Neural crest cell (in vitro differentiated cells): ENCODE measurements at regions not wholly inside any gene's neighbourhood (a gene's known extent, or its start where the extent isn't known, plus 50 kb on each side); places are given as distances from the start of the nearest gene placed in this dataset.

ENCODE experiments used
- DNase-seq: peaks from one replicate; pipeline ENCODE4 v3.0.0; 2021; ENCODE audit warnings: low read depth, mixed read lengths, low spot score
- H3K27ac Mint-ChIP-seq: one replicate; pipeline ENCODE4 v1.8.0; 2021; ENCODE audit warnings: mild to moderate bottlenecking, mixed read lengths; ENCODE audit not compliant: unreplicated experiment
- H3K27me3 Mint-ChIP-seq: 2 replicates; pipeline ENCODE4 v1.8.0; 2021; ENCODE audit warnings: low read depth, mild to moderate bottlenecking, mixed read lengths
- H3K36me3 Mint-ChIP-seq: 2 replicates; pipeline ENCODE4 v1.8.0; 2021; ENCODE audit warnings: low read depth, mild to moderate bottlenecking, mixed read lengths
- H3K4me1 Mint-ChIP-seq: 2 replicates; pipeline ENCODE4 v1.8.0; 2021; ENCODE audit warnings: mixed read lengths
- H3K4me3 Mint-ChIP-seq: one replicate; pipeline ENCODE4 v1.8.0; 2021; ENCODE audit warnings: mild to moderate bottlenecking, mixed read lengths
- H3K9me3 Mint-ChIP-seq: 2 replicates; pipeline ENCODE4 v1.8.0; 2021; ENCODE audit warnings: mixed read lengths
- TF ChIP-seq, protein P1 (sequence below): fragments of 200-600 bp; sonication (generic); conservative IDR thresholded peaks from 2 replicates; pipeline ENCODE4 v1.5.0; 2021; ENCODE audit warnings: antibody characterized with exemption, mild to moderate bottlenecking

- Mint-ChIP-seq H3K36me3 (peaks cover 5% of the 10 kb centered on the region), H3K27me3 (no peaks in the 10 kb centered on the region), H3K27ac (peak overlapping the region; percentile 2), H3K4me3 (no peak overlapping the region), H3K4me1 (peaks cover 46% of the 10 kb centered on the region), H3K9me3 (peaks cover 1% of the 10 kb centered on the region)
- TF ChIP-seq, protein P1, sequence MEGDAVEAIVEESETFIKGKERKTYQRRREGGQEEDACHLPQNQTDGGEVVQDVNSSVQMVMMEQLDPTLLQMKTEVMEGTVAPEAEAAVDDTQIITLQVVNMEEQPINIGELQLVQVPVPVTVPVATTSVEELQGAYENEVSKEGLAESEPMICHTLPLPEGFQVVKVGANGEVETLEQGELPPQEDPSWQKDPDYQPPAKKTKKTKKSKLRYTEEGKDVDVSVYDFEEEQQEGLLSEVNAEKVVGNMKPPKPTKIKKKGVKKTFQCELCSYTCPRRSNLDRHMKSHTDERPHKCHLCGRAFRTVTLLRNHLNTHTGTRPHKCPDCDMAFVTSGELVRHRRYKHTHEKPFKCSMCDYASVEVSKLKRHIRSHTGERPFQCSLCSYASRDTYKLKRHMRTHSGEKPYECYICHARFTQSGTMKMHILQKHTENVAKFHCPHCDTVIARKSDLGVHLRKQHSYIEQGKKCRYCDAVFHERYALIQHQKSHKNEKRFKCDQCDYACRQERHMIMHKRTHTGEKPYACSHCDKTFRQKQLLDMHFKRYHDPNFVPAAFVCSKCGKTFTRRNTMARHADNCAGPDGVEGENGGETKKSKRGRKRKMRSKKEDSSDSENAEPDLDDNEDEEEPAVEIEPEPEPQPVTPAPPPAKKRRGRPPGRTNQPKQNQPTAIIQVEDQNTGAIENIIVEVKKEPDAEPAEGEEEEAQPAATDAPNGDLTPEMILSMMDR, result no peak
- DNase-seq, result no peak
Observed at GRCh38 chr19:30309905-30310601, 62.1 kb upstream of the ZNF536 start.

- TF ChIP-seq, protein P1, result no peak
- Mint-ChIP-seq H3K36me3 (peaks cover 6% of the 10 kb centered on the region), H3K4me1 (peaks cover 39% of the 10 kb centered on the region), H3K9me3 (peaks cover 4% of the 10 kb centered on the region), H3K4me3 (no peak overlapping the region), H3K27ac (peak overlapping the region; percentile 58), H3K27me3 (no peaks in the 10 kb centered on the region)
- no peak for DNase-seq
Observed at GRCh38 chr19:30310602-30311263, 61.5 kb upstream of the ZNF536 start.

- peaks cover 5% of the 10 kb centered on the region for H3K9me3 Mint-ChIP-seq
- H3K27me3 Mint-ChIP-seq, result no peaks in the 10 kb centered on the region
- TF ChIP-seq, protein P1, result no peak
- no peak overlapping the region for H3K4me3 Mint-ChIP-seq
- DNase-seq, result no peak
- H3K27ac Mint-ChIP-seq, result no peak overlapping the region
- H3K36me3 Mint-ChIP-seq, result peaks cover 6% of the 10 kb centered on the region
- H3K4me1 Mint-ChIP-seq, result peaks cover 31% of the 10 kb centered on the region
Observed at GRCh38 chr19:30311911-30312310, 60.3 kb upstream of the ZNF536 start.

- Mint-ChIP-seq H3K27ac (no peak overlapping the region), H3K4me1 (peaks cover 28% of the 10 kb centered on the region), H3K27me3 (no peaks in the 10 kb centered on the region), H3K36me3 (peaks cover 6% of the 10 kb centered on the region), H3K9me3 (peaks cover 5% of the 10 kb centered on the region), H3K4me3 (no peak overlapping the region)
- no peak for DNase-seq
- TF ChIP-seq, protein P1, result no peak
Observed at GRCh38 chr19:30312582-30313352, 59.4 kb upstream of the ZNF536 start.

DNA sequence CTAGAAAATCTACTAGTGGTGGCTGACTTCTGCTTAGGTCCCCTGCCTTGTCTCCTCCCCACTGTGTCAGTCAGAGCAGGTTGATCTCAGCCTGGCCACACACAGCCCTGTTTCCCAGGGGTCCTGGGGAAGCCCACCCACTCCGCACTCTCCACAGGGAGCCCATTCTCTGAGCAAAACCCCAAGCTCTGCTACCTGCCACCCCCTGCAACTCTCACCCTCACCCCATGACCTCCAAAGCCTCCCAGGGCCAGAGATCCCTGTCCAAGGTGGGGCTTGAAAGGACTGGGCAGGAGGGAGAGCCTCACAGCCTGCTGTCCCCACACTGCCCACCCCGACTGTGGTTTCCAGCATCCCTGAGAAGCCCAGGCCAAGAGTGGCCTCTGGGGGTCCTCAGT, 58.8 kb upstream of the ZNF536 start:
- TF ChIP-seq, protein P1, result no peak
- Mint-ChIP-seq H3K27me3 (no peaks in the 10 kb centered on the region), H3K4me1 (peaks cover 25% of the 10 kb centered on the region), H3K4me3 (no peak overlapping the region), H3K27ac (no peak overlapping the region), H3K9me3 (peaks cover 5% of the 10 kb centered on the region), H3K36me3 (peaks cover 3% of the 10 kb centered on the region)
- no peak for DNase-seq
